Activated CD8-positive, alpha-beta memory T cell treated with anti-CD3 and anti-CD28 coated beads, Interleukin-2, amount 10 ng/mL, durations not matched to agents 7 days and 5 days (primary cell): ENCODE measurements at regions not wholly inside any gene's neighbourhood (a gene's known extent, or its start where the extent isn't known, plus 50 kb on each side); places are given as distances from the start of the nearest gene placed in this dataset.

Experiments
- ATAC-seq: fragments of 150-1000 bp; cut with Tn5 transposase; one replicate; pipeline ENCODE4 v1.10.0; 2021; ENCODE audit warnings: moderate library complexity
- CTCF ChIA-PET: fragments of 350-600 bp; sonication (Branson Sonifier 250); formaldehyde crosslinking; loops from one replicate; lab custom pipeline; 2021; ENCODE audit warnings: antibody characterized with exemption; lab: Charles Lee
- DNase-seq: peaks from one replicate; pipeline ENCODE4 v3.0.0-alpha.2; 2020
- H3K27ac Mint-ChIP-seq: one replicate; pipeline ENCODE4 v1.8.0; 2021; ENCODE audit warnings: mild to moderate bottlenecking, mixed read lengths
- H3K27me3 Mint-ChIP-seq: one replicate; pipeline ENCODE4 v1.8.0; 2021; ENCODE audit warnings: mixed read lengths
- H3K36me3 Mint-ChIP-seq: one replicate; pipeline ENCODE4 v1.8.0; 2021; ENCODE audit warnings: mild to moderate bottlenecking, mixed read lengths
- H3K4me1 Mint-ChIP-seq: one replicate; pipeline ENCODE4 v1.8.0; 2021; ENCODE audit warnings: mixed read lengths
- H3K4me3 Mint-ChIP-seq: one replicate; pipeline ENCODE4 v1.8.0; 2021; ENCODE audit warnings: mild to moderate bottlenecking, moderate library complexity, mixed read lengths
- H3K9me3 Mint-ChIP-seq: one replicate; pipeline ENCODE4 v1.8.0; 2022; ENCODE audit warnings: low read depth, mixed read lengths

DNA sequence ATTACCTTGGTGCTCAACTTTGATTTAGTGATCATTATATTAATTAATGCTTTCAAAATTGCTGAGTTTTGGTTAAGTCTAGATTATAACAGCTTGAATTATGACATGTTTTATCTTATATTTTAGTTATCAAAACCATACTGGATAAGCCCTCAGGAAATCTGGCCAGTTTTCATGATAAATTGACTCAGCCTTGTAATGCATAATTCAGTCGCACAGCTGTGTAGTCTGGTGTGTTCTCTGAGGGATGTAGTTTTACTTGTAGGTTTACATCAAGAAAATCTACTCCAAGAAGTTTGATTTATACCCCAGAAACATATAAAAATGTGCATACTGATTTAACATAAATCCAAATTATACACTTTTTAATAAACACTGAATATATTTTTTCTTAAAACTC is 477.5 kb downstream of the SPRY1 start:
- CTCF ChIA-PET = no interaction called here
- Mint-ChIP-seq H3K27ac (no peak overlapping the region), H3K4me3 (no peak overlapping the region), H3K9me3 (no peaks in the 10 kb centered on the region), H3K36me3 (no peaks in the 10 kb centered on the region), H3K4me1 (no peaks in the 10 kb centered on the region), H3K27me3 (no peaks in the 10 kb centered on the region)
- no peak for DNase-seq
- no peak for ATAC-seq

GRCh38 chr4:123876143-123876542 is 479.5 kb downstream of the SPRY1 start:
- H3K9me3 Mint-ChIP-seq = no peaks in the 10 kb centered on the region
- no peak overlapping the region for H3K27ac Mint-ChIP-seq

DNA sequence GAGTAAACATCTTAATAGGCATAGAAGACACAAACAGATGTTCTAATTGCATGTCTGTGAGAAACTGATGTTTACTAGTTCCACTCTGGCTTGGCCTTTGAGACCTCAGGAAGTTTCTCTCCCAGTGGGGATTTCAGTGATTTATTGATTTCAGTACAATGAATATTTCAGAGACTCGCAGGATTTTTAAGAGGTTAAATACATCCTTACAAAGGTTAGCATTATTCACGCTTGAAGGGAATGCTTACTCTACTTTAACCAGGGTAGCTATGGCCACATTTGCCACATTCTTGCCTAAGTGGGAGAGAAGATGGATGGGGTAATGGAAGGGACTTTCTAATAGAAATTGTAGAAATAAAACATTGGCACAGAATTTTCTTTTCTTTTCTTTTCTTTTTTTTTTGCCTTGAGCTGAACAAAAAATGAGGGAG is 480.1 kb downstream of the SPRY1 start:
- no peak for DNase-seq
- Mint-ChIP-seq H3K36me3 (no peaks in the 10 kb centered on the region), H3K4me1 (no peaks in the 10 kb centered on the region), H3K27ac (no peak overlapping the region), H3K9me3 (no peaks in the 10 kb centered on the region), H3K27me3 (no peaks in the 10 kb centered on the region), H3K4me3 (no peak overlapping the region)
- ATAC-seq = no peak
- CTCF ChIA-PET = no interaction called here

More at GRCh38 chr4:123876143-123876542, 479.5 kb downstream of the SPRY1 start:
- no peak overlapping the region for H3K4me3 Mint-ChIP-seq
- no peak for DNase-seq
- H3K36me3 Mint-ChIP-seq = no peaks in the 10 kb centered on the region
- no peaks in the 10 kb centered on the region for H3K27me3 Mint-ChIP-seq
- no peaks in the 10 kb centered on the region for H3K4me1 Mint-ChIP-seq
- CTCF ChIA-PET = no interaction called here
- ATAC-seq = no peak

GRCh38 chr4:123877551-123877950 is 481.0 kb downstream of the SPRY1 start:
- Mint-ChIP-seq H3K4me1 (no peaks in the 10 kb centered on the region), H3K27me3 (no peaks in the 10 kb centered on the region), H3K4me3 (no peak overlapping the region), H3K9me3 (no peaks in the 10 kb centered on the region), H3K36me3 (no peaks in the 10 kb centered on the region), H3K27ac (no peak overlapping the region)
- CTCF ChIA-PET = no interaction called here
- no peak for DNase-seq
- ATAC-seq = no peak

DNA sequence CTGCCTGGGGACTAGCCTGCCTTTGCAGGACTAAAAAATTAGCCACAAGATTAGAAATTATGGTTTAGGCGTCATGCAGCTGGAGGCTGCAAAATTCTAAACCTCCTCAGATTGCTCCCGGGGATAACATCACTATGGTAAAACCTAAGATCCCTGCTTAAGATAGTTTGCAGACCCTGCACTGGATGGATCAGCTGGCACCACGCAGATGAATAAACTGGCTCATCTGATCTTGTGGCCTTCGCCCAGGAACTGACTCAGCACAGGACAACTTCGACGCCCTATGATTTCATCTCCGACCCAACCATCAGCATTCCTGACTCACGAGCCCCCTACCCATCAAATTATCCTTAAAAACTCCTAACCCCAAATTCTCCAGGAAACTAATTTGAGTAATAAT is 482.4 kb downstream of the SPRY1 start:
- no peak overlapping the region for H3K4me3 Mint-ChIP-seq
- H3K27me3 Mint-ChIP-seq = no peaks in the 10 kb centered on the region
- H3K9me3 Mint-ChIP-seq = no peaks in the 10 kb centered on the region
- H3K27ac Mint-ChIP-seq = no peak overlapping the region
- ATAC-seq (no peak), DNase-seq (no peak)
- CTCF ChIA-PET = no interaction called here
- H3K36me3 Mint-ChIP-seq = no peaks in the 10 kb centered on the region
- H3K4me1 Mint-ChIP-seq = no peaks in the 10 kb centered on the region

- no peak overlapping the region for H3K4me3 Mint-ChIP-seq
- CTCF ChIA-PET = no interaction called here
- no peaks in the 10 kb centered on the region for H3K36me3 Mint-ChIP-seq
- no peak for DNase-seq
- no peak overlapping the region for H3K27ac Mint-ChIP-seq
- H3K27me3 Mint-ChIP-seq = no peaks in the 10 kb centered on the region
- peaks cover 2% of the 10 kb centered on the region for H3K9me3 Mint-ChIP-seq
- H3K4me1 Mint-ChIP-seq = no peaks in the 10 kb centered on the region
- ATAC-seq = no peak
Measured at GRCh38 chr4:123880631-123881030, 484.0 kb downstream of the SPRY1 start.

GRCh38 chr4:123884922-123885321 is 488.3 kb downstream of the SPRY1 start:
- ATAC-seq = no peak
- Mint-ChIP-seq H3K4me3 (no peak overlapping the region), H3K27ac (no peak overlapping the region), H3K27me3 (no peaks in the 10 kb centered on the region), H3K9me3 (peaks cover 2% of the 10 kb centered on the region), H3K4me1 (no peaks in the 10 kb centered on the region), H3K36me3 (no peaks in the 10 kb centered on the region)
- CTCF ChIA-PET = no interaction called here
- DNase-seq = no peak

DNA sequence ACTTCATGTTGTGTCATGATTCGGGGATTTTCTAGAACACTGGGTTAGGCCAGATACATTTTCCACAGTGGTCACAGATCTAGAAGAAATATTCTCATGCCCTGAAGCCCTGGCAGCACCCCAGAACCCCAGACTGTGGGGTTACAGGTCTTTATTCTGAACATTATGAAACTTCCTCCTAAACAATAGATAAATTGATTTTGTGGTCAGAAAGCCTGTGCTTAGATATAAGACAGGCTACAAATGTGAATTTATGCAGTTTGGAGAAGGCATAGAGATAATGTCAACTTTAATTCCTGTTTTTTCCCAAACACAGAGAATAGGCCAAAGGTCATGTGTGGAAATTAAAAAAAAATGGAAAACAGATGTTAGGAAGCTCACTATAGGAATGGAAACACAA is 492.9 kb downstream of the SPRY1 start:
- no peak for DNase-seq
- Mint-ChIP-seq H3K4me3 (no peak overlapping the region), H3K36me3 (no peaks in the 10 kb centered on the region), H3K4me1 (no peaks in the 10 kb centered on the region), H3K27me3 (no peaks in the 10 kb centered on the region), H3K9me3 (peaks cover 2% of the 10 kb centered on the region), H3K27ac (no peak overlapping the region)
- CTCF ChIA-PET = no interaction called here
- no peak for ATAC-seq

GRCh38 chr4:123890889-123891288 is 494.3 kb downstream of the SPRY1 start:
- Mint-ChIP-seq H3K9me3 (no peaks in the 10 kb centered on the region), H3K27ac (no peak overlapping the region), H3K36me3 (no peaks in the 10 kb centered on the region), H3K4me3 (no peak overlapping the region), H3K4me1 (no peaks in the 10 kb centered on the region), H3K27me3 (no peaks in the 10 kb centered on the region)
- DNase-seq (no peak), ATAC-seq (no peak)
- CTCF ChIA-PET = no interaction called here

- ATAC-seq (no peak), DNase-seq (no peak)
- H3K36me3 Mint-ChIP-seq = no peaks in the 10 kb centered on the region
- H3K9me3 Mint-ChIP-seq = no peaks in the 10 kb centered on the region
- no peak overlapping the region for H3K27ac Mint-ChIP-seq
- no peaks in the 10 kb centered on the region for H3K27me3 Mint-ChIP-seq
- CTCF ChIA-PET = no interaction called here
- H3K4me3 Mint-ChIP-seq = no peak overlapping the region
- no peaks in the 10 kb centered on the region for H3K4me1 Mint-ChIP-seq
Measured at GRCh38 chr4:123891881-123892280, 495.3 kb downstream of the SPRY1 start.

- Mint-ChIP-seq H3K27ac (no peak overlapping the region), H3K27me3 (no peaks in the 10 kb centered on the region), H3K4me3 (no peak overlapping the region), H3K4me1 (no peaks in the 10 kb centered on the region), H3K9me3 (no peaks in the 10 kb centered on the region), H3K36me3 (no peaks in the 10 kb centered on the region)
- ATAC-seq (no peak), DNase-seq (no peak)
- CTCF ChIA-PET = no interaction called here
Measured at GRCh38 chr4:123892368-123892976, 495.9 kb downstream of the SPRY1 start.

DNA sequence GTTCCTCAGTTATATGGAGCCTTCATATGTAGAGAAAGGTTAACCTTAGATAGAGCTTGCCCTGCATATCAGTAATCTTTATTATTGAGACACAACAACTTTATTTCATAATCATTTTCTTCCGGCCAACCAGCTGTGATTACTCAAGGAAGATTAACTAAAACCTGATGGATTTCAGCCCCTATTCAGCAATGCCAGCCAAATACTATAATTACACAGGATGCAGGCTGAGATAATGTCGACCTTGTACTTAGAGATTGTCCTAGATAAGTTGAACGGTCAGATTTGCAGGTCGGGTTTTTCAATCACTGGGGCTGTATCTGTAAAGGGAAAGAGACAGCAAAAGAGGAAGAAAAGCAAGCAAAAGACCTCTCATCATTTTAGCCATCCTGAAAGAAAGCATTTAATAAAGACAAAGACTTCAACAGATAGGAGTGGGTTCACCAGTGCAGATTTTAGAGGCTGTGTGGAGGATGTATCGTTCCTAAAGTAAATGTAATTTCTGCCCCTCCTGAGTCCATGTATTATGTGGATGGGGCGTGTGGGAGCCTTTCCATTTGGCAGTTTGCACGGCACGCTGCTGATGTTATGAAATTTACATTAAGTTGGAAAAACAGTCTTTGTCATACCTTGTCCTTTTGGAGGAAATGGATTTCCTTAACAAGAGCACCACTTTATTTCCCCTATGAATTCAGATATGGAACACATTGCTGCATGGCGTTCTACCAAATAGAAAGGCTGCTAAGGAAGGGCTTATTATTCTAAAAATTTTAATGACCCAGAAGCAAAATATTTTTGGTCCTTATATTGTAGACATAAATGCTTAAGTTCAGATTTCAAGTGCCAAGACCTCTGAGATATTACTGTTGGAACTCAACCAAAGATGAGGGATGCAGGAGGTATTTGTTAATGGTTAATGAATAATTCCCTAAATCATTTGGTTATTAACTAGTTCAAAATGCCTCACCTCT is 496.7 kb downstream of the SPRY1 start:
- no peak for ATAC-seq

DNA sequence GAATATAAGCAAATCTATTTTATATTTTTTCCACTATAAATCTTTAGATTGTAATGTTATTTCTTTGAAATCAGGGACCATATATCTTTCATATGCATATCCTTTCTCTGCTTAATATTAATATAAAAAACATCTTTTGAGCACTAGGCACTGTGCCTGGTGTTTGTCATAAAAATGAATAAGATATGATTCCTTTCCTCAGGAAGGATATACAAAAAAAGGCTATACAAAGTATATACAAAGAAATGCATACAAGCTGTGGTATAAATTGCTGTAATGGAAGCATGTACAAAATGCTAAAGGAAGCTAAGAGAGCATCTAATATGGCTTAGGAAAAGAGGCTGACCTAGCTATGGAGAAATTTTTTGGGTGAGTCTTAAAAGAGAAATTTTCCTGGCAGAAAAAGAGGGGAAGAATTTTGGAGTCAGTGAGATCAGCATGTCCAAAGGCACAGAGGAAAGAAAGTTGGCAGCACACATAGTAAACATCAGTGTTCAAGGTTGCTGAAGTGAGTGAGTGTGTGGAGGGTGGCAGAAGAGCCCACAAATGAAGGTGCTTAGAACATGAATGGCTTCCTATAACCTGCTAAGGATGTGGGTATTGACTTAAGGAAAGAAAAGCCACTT is 500.0 kb downstream of the SPRY1 start:
- Mint-ChIP-seq H3K36me3 (no peaks in the 10 kb centered on the region), H3K27ac (no peak overlapping the region), H3K9me3 (no peaks in the 10 kb centered on the region), H3K4me1 (no peaks in the 10 kb centered on the region), H3K27me3 (no peaks in the 10 kb centered on the region), H3K4me3 (no peak overlapping the region)
- DNase-seq (no peak), ATAC-seq (no peak)
- CTCF ChIA-PET = no interaction called here

More for the DNA sequence above, 496.7 kb downstream of the SPRY1 start:
- Mint-ChIP-seq H3K9me3 (no peaks in the 10 kb centered on the region), H3K4me3 (no peak overlapping the region), H3K4me1 (no peaks in the 10 kb centered on the region), H3K27ac (no peak overlapping the region), H3K36me3 (no peaks in the 10 kb centered on the region), H3K27me3 (no peaks in the 10 kb centered on the region)
- no peak for DNase-seq
- CTCF ChIA-PET = no interaction called here
